ENCODE measurements at regions not wholly inside any gene's neighbourhood (a gene's known extent, or its start where the extent isn't known, plus 50 kb on each side); places are given as distances from the start of the nearest gene placed in this dataset.

DNA sequence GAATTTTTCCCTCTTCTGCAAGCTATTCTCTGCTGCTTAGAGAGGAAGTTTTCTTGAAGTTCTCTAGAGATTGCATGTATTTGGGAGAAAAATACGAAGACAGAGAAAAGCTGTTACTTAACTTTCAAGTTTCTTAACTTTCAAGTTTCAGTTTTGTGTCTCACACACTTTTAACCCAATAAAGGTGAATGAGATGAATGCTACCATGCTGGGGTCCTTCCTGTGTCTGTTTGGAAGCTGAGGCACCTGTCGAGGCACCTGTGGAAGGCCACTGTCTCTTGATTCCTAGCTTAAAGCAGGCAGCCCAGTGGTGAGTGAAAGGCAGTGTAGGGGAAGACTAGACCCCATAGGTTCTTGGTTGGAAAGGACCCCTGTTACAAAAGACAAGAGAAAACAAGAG, 372.8 kb upstream of the JARID2 start:
- Histone ChIP-seq H2AFZ (ENCODE audit: low read depth, low read length, poor library complexity, severe bottlenecking) (no peak overlapping the region), H3K9me2 (ENCODE audit: insufficient read depth) (no peaks in the 10 kb centered on the region), H3K4me3 (replicated peaks in 1 of 2; ENCODE audit: low read depth in 1 of 2, low read length in 2 of 2) (no peak overlapping the region), H3K27me3 (ENCODE audit: insufficient read depth, low read length) (no peaks in the 10 kb centered on the region), H3K9ac (ENCODE audit: low read length) (no peak overlapping the region), H3K79me2 (ENCODE audit: insufficient read depth, low read length) (no peaks in the 10 kb centered on the region), H3K4me1 (ENCODE audit: control insufficient read depth in 1 of 2, insufficient read depth in 2 of 2, low read length in 2 of 2) (peaks cover 0 to 10% of the 10 kb centered on the region in 2 experiments; a peak in 2 of 4 replicates), H3K36me3 (ENCODE audit: control insufficient read depth in 1 of 2, insufficient read depth in 2 of 2, low read length in 2 of 2) (no peaks in the 10 kb centered on the region), H3K9me3 (ENCODE audit: control insufficient read depth in 1 of 2, insufficient read depth in 1 of 2, low read depth in 1 of 2, low read length in 2 of 2) (no peaks in the 10 kb centered on the region), H4K20me1 (ENCODE audit: insufficient read depth) (no peaks in the 10 kb centered on the region), H3K27ac (ENCODE audit: low read depth, low read length) (no peak overlapping the region), H3K4me2 (ENCODE audit: low read length) (no peak overlapping the region)
- intact Hi-C loops (cut with micrococcal nuclease) = no loop called here
- ChIA-PET POLR2A (no interaction called here), CTCF (no interaction called here), RAD21 (ENCODE audit: low non-redundant PET in 1 of 2, low total read pairs in 2 of 2, uncharacterized antibody in 2 of 2, unreplicated experiment in 2 of 2) (interaction anchor here in 1 of 2 experiments (0.7 kb wide), 1 partner anchor 47 kb away, joined by 3 read pairs; no protein-coding TSS in a partner anchor)
- DNase-seq (ENCODE audit: low read depth, low spot score) (no peak), ATAC-seq (no peak)
- TF ChIP-seq TCF7L2 (IDR thresholded peaks at IDR 0.05; ENCODE audit: borderline replicate concordance, extremely low read depth, insufficient read depth, insufficient read length) (no peak), ZFX (IDR thresholded peaks at IDR 0.05) (no peak), SRF (IDR thresholded peaks at IDR 0.05; ENCODE audit: low read depth) (no peak), CEBPB (IDR thresholded peaks at IDR 0.05; ENCODE audit: low read depth) (no peak), ELF1 (IDR thresholded peaks at IDR 0.05; ENCODE audit: borderline replicate concordance, low read depth) (no peak), EGR1 (IDR thresholded peaks at IDR 0.05; ENCODE audit: low read depth) (no peak), EZH2 (IDR thresholded peaks at IDR 0.05) (no peak), SIN3A (IDR thresholded peaks at IDR 0.05; ENCODE audit: low read depth) (no peak), CBX3 (IDR thresholded peaks at IDR 0.05; ENCODE audit: low read depth) (no peak), EZH2phosphoT487 (IDR thresholded peaks at IDR 0.05; ENCODE audit: borderline replicate concordance) (no peak)
- TF ChIP-seq, protein P1, sequence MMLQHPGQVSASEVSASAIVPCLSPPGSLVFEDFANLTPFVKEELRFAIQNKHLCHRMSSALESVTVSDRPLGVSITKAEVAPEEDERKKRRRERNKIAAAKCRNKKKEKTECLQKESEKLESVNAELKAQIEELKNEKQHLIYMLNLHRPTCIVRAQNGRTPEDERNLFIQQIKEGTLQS (IDR thresholded peaks at IDR 0.05) = no peak
- TF ChIP-seq, protein P2, sequence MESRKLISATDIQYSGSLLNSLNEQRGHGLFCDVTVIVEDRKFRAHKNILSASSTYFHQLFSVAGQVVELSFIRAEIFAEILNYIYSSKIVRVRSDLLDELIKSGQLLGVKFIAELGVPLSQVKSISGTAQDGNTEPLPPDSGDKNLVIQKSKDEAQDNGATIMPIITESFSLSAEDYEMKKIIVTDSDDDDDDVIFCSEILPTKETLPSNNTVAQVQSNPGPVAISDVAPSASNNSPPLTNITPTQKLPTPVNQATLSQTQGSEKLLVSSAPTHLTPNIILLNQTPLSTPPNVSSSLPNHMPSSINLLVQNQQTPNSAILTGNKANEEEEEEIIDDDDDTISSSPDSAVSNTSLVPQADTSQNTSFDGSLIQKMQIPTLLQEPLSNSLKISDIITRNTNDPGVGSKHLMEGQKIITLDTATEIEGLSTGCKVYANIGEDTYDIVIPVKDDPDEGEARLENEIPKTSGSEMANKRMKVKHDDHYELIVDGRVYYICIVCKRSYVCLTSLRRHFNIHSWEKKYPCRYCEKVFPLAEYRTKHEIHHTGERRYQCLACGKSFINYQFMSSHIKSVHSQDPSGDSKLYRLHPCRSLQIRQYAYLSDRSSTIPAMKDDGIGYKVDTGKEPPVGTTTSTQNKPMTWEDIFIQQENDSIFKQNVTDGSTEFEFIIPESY (IDR thresholded peaks at IDR 0.05; ENCODE audit: extremely low read depth, insufficient replicate concordance, low read length) = no peak
- no TSS peak for BruUV-seq (replicated peaks)

Measured in HCT116 (cell line).